COLO668 (cell line): ENCODE measurements at regions not wholly inside any gene's neighbourhood (a gene's known extent, or its start where the extent isn't known, plus 50 kb on each side); places are given as distances from the start of the nearest gene placed in this dataset.
"Not testable (repeated sequence)": the region's sequence is repeated elsewhere in the genome, so short reads cannot be mapped to it uniquely, and the experiment has no call there.

ENCODE experiments used
- DNase-seq: peaks from one replicate; lab custom pipeline; 2025; ENCODE audit not compliant: unreplicated experiment; lab: John Stamatoyannopoulos, UW

DNA sequence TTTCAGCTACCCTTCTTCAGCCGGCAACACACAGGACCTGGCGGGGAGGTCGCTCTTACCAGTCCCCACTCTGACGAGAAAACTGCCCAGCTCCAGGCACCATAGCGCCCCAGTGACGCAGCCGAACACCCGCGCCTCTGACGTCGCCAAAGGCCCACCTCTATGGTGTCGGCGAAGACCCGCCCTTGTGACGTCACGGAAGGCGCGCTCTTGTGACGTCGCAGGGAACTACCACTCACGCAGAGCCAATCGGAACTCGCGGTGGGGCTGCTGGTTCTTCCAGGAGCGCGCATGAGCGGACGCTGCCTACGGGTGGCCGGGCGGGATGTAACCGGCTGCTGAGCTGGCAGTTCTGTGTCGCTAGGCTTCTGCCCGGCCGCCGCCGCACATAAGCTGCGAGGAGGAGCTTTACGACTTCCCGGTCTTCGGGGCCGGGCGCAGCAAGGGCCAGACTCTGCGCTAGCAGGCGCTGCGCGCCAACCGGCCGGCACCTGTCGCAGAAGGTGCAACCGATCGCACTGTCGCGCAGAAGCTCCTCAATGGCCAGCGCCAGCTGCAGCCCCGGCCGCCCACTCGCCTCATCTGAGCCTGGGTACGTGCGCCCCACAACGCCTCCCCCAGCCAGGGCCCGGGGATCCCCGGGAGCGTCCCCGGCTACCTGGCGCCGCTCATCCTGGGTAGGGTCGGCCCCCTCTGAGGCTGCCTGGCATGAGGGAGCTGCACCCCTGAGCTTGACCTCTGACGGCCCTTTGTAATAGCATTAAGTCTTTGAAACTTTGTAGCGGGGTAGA lies 121.3 kb upstream of the FBXO28 start:
- DNase-seq = peak; percentile 99

GRCh38 chr1:223991297-223991857 lies 122.5 kb upstream of the FBXO28 start:
- not testable (repeated sequence) for DNase-seq

DNA sequence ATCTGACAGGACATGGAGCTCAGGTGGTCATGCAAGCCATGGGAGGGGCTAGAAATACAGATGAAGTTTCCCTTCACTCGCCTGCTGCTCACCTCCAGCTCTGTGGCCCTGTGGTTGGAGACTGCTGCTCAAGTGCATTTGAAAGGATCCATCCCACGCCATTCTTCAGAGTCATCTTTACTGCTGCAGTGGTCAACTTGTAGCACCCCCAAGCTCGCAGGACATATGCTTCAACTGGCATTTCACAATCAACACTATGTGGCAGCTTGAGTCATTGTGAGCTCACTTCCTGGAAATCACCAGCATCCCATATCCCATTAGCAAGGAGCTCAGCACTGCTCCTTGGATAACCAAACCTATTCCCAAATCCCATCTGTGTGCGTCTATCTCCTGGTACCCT lies 116.2 kb upstream of the TP53BP2 start:
- DNase-seq = not testable (repeated sequence)

GRCh38 chr1:223952801-223953200 lies 107.1 kb upstream of the TP53BP2 start:
- DNase-seq = not testable (repeated sequence)

DNA sequence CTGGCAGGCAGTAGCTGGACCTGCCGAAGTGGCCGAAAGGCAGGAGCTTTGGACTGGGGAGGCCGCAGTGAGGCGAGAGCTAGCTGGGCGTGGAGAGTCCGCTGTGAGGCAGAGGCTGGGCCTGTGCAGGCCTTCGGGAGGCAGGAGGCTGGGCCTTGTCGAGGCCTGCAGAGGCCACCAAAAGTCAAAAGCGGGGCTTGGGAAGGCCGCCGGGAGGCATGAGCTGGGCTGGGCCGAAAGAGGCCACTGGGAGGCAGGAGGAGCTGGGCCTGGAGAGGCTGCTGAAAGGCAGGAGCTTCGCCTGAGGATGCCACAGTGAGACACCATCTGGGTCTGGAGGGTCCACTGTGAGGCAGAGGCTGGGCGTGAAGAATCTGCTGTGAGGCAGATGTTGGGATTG lies 105.8 kb upstream of the TP53BP2 start:
- DNase-seq = not testable (repeated sequence)

- DNase-seq = not testable (repeated sequence)
Observed at GRCh38 chr1:223949944-223950343, 104.2 kb upstream of the TP53BP2 start.

GRCh38 chr1:223948041-223948440 lies 102.3 kb upstream of the TP53BP2 start:
- DNase-seq = not testable (repeated sequence)

- not testable (repeated sequence) for DNase-seq
Observed at GRCh38 chr1:223936592-223936991, 90.8 kb upstream of the TP53BP2 start.

DNA sequence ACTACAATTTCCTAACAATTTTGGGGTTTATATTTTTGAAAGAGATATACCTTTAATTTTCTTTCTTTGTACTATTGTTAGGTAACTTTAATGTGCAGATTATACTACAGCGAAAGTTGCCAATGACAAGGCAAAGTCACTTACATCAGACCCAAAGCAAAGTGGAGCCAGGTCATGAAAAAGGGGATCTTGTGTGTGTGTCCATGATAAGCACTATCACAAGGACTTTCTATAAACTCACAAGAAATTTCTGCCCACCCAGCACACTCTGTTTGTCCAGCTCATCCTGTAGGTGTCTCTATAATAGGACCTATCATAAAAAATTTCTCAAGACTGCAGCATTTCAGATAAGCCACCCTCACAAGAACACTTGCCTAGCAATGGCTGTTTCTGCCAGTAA lies 85.7 kb upstream of the TP53BP2 start:
- DNase-seq = not testable (repeated sequence)

DNA sequence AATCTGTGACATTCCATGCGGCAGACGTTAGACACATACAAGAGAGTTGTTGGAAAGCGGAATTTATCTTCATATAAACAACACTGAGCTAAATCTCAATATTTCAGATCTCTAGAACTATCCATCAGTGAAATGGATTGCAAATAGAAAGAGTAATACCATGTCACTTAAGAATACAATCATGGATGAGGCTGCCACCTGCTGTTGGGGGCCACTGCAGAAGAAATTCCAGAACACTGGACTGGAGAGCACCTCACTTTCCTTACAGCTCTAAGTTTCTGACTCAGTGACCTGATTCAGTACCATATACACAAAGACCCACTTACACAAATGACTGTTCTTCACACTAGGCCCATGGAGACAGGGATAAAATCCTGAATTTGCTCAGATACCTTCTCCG lies 75.1 kb upstream of the TP53BP2 start:
- DNase-seq = not testable (repeated sequence)

GRCh38 chr1:223915476-223915875 lies 69.7 kb upstream of the TP53BP2 start:
- not testable (repeated sequence) for DNase-seq

DNA sequence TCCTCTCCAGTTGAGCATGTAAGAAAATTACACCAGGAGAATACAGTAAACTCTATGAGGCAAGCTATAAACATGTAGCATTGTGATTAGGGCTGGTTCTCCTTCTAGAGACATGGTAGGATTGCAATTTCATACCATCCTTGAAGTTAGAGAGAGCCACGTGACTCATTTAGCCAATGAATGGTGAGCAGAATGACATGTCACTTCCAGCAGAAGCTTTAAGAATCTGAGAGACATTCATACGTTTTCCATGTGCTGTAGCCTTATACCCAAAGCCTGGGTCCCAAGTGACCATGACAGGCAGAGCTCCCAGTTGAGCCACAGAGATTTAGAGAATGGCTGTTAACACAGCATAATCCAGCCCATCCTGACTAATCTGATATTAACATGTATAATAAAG lies 68.0 kb upstream of the TP53BP2 start:
- DNase-seq = not testable (repeated sequence)

DNA sequence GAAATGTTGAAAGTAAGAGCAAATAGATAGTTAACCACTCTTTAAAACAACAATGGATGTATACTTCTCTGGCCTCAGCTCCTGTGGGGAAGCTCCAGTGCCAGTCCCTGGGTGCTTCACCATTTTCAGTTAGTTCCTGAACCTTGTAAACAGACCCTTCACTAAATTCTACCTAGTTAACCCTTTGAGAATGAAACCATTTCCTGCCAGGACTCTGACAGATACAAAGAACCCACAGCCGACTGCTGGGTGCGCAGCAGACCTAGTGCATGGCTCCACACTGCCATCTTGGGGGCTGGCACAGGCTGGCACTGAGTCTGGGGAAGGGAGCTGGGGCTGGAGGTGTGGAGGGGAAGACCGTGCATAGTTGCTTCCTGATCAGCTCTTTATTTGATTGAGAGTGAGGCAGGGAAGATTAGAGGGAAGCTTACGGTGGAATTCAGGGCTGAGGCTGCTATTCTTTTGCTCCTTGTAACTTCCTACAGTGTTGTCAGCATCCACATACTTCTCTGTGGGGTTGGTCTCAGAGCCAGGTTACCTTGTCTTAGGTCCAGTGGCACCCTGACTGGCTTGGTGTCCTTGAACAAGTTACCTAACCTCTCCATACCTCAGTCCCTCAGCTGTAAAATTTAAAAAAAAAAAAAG lies 62.3 kb upstream of the TP53BP2 start:
- not testable (repeated sequence) for DNase-seq

DNA sequence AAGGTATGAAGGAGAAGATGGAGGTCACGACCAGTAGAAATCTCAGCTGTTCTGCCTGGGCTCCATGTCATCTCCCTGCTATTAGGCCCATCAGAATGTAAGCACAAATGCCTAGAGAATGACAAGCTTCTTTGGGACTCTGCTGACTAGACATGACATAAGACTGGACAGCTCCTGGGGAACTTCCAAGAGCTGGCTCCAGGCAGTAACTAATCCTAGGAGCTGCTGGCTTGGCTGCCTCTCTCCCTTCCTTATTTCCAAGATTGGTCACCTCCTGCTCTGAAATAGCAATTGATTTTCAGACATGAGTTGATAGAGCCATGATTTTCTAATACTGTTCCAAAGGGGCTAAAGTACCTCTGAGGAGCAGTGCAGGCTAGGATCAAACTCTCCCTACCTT lies 57.5 kb upstream of the TP53BP2 start:
- not testable (repeated sequence) for DNase-seq

DNA sequence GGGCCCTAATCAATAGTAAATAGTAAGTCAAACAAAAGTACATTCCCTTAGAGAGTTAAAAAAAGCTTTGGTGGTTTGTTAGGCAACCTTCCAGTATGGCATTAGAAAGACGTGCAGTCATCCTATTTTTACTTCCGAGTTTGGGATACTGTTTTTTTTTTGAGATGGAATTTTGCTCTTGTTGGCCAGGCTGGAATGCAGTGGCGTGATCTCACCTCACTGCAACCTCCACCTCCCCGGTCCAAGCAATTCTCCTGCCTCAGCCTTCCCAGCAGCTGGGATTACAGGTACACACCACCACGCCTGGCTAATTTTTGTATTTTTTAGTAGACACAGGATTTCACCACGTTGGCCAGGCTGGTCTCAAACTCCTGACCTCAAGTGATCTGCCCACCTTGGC lies 54.0 kb upstream of the TP53BP2 start:
- DNase-seq = not testable (repeated sequence)

DNA sequence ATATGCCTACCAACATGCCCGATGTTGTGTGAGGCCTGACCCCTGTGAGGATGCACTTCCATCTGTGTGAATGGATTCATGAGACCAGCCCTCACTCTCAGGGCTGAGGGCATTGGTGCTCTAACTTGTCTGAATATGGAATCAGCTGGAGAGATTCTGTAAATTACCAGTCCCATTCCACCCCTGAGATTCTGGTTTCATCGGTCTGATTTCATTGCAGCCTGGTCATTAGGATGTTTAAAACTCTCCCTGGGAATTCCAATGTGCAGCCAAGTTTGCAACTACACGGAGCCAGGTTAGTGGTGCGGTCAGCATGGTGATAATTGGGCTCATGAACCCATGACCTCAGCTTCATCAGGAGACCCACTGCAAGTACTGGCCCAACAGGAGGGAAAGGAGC lies 51.4 kb upstream of the TP53BP2 start:
- DNase-seq = not testable (repeated sequence)

GRCh38 chr1:223895950-223896349 lies 50.2 kb upstream of the TP53BP2 start:
- not testable (repeated sequence) for DNase-seq
